Inferior parietal cortex (tissue), 1 donor: ENCODE measurements at regions not wholly inside any gene's neighbourhood (a gene's known extent, or its start where the extent isn't known, plus 50 kb on each side); places are given as distances from the start of the nearest gene placed in this dataset.
"Not testable (repeated sequence)": the region's sequence is repeated elsewhere in the genome, so short reads cannot be mapped to it uniquely, and the experiment has no call there.

Experiments
- DNase-seq: peaks from one replicate; pipeline ENCODE4 v3.0.0-alpha.2; 2016; ENCODE audit errors: extremely low spot score

- DNase-seq, result no peak
Measured at GRCh38 chr1:9441451-9442133, 97.7 kb upstream of the SLC25A33 start.

DNA sequence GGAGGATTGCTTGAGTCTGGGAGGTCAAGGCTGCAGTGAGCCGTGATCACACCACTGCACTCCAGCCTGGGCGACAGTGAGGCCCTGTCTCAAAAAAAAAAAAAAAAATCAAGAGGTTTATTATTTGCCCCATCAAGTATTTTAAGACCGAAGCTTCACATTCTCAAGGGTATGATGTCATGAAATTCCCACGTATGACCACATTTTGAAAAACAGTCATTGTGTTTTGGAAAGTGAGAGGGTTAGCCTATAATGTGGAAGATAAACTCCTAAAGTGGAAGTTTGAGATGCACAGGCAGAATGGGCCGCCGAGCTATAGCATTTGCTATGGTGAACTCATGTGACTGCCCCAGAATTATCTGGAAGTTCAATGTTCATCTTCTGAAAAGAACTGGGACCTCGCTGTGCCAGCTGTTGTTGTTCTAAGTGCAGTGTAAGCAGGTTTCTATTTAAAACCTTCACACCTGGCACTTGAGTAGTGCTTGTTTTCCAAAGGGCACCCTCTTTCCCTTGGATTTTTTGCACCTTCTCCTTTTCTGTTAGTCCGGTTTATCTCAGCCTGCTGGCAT lies 96.9 kb upstream of the SLC25A33 start:
- no peak for DNase-seq

GRCh38 chr1:9442986-9443385 lies 96.3 kb upstream of the SLC25A33 start:
- DNase-seq, result no peak

DNA sequence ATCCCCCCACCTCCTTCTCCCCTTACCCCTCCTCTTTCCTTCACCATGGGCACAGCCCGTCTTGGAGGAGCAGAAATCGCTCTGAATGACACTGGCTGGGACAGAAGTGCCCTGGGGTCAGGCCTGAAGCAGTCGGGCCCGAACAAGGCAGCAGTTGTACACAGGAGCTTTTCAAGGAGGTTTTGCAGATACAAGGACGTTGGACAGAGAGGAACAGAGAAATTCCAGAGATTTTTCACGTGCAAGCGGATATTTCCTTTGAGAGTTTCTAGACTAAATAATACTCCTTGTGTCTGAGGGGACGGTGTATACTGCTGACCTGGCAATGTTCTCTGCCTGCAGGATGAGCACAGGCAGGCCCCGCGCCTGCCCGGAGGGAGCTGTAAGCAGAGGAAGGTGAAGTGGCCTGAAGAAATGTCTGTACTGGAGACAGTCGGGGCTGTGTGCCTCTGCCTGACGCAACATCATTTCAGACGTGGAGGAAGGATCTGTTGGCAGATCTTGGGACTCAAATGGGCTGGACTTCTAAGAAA lies 95.3 kb upstream of the SLC25A33 start:
- DNase-seq, result no peak

DNA sequence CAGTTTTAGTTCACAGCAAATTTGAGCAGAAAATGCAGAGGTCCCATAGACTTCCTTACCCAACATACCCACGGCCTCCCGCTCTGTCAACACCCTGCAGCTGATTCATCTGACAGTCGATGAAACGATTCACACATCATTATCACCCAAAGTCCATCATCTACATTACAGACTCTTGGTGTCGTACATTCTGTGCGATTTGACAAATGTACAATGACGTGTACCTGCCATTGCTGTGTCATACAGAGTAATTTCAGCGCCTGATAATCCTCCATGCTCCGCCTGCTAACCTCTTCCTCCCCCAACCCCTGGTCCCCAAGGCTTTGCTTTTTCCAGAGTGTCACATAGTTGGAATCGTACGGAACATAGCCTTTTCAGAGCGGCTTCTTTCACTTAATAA lies 94.7 kb upstream of the SLC25A33 start:
- no peak for DNase-seq

DNA sequence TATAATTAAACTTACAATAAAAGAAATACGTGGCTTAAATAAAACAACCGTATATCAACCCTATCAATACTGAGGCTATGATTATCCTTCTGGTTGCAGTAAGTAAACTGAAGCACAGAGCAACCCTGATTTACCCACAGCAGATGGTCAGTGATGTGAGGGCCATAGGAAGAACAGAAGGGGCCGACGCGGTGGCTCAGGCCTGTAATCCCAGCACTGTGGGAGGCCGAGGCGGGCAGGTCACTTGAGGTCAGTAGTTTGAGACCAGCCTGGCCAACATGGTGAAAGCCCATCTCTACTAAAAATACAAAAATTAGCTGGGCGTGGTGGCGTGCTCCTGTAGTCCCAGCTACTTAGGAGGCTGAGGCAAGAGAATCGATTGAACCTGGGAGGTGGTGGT lies 94.2 kb upstream of the SLC25A33 start:
- DNase-seq, result not testable (repeated sequence)

GRCh38 chr1:9447215-9447960 lies 91.9 kb upstream of the SLC25A33 start:
- no peak for DNase-seq

GRCh38 chr1:9448132-9449109 lies 90.8 kb upstream of the SLC25A33 start:
- no peak for DNase-seq

DNA sequence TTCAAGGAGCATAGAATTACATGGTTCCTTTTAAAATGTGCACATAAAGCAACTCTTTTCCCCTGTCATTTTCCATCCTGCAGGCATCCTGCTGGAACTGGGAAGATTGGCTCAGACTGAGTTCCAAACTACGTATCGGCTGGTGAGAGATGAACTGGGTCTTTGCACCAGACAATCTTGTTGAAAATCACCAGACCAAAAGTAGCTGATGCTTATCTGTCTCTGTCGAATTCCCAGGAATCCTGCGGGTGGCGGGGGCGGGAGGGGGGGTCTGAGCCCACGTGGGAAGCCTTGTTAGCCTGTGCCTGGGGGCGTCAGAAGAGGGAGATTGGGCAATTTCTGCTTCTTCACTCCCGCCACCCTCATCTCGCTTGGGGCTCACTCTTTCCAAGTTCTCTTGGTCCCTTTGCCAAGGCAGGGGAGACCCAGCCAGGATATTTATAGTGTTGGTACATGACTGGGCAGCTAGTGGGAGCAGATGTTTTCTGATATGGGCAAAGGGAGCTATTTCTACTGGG lies 90.1 kb upstream of the SLC25A33 start:
- peak; percentile 47 for DNase-seq

DNA sequence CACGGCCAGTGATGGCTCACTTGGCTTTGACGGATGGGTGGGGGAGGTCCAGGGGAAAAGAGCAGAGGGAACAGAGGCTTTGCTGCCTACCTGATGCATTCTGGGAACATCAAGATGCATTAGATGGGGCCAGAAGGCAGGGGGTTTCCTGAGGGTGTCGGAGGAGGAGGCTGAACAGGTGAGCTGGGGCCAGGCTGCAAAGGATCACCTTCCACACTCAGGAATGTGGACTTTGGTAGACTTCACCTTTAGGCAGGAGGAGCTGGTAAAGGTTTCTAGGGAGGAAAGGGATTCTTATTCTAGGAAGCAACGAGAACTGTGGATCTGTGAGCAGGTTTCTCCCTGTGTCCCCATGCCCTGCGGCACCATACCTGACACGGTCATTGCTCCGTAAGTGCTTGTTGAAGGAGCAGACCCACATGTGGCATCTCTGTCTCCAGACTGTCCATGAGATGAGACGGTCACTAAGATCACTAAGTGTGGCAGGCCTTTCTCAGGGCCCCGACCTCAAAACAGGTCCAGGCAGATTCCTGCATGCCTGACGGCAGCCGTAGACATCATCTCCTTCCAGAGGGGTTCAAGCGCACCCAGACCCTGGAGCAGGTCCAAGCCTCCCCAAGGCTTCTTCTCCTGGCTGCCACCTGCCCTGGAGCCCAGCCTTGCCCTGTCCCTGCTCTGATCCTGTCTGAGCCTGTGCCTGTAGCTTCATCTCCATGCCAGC lies 89.1 kb upstream of the SLC25A33 start:
- no peak for DNase-seq

DNA sequence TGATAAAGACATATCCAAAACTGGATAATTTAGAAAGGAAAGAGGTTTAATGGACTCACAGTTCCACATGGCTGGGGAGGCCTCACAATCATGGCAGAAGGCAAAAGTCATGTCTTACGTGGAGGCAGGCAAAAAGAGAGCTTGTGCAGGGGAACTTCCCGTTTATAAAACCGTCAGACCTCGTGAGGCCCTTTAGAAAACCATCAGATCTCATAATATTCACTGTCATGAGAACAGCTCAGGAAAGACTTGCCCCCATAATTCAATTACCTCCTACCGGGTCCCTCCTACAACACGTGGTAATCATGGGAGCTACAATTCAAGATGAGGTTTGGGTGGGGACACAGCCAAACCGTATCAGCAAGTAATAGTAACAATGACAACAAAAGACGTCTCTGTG lies 88.2 kb upstream of the SLC25A33 start:
- no peak for DNase-seq

- no peak for DNase-seq
Measured at GRCh38 chr1:9452516-9453140, 86.6 kb upstream of the SLC25A33 start.

- no peak for DNase-seq
Measured at GRCh38 chr1:9453375-9453774, 85.9 kb upstream of the SLC25A33 start.

- DNase-seq, result no peak
Measured at GRCh38 chr1:9453779-9454418, 85.4 kb upstream of the SLC25A33 start.

GRCh38 chr1:9454494-9455066 lies 84.7 kb upstream of the SLC25A33 start:
- no peak for DNase-seq

DNA sequence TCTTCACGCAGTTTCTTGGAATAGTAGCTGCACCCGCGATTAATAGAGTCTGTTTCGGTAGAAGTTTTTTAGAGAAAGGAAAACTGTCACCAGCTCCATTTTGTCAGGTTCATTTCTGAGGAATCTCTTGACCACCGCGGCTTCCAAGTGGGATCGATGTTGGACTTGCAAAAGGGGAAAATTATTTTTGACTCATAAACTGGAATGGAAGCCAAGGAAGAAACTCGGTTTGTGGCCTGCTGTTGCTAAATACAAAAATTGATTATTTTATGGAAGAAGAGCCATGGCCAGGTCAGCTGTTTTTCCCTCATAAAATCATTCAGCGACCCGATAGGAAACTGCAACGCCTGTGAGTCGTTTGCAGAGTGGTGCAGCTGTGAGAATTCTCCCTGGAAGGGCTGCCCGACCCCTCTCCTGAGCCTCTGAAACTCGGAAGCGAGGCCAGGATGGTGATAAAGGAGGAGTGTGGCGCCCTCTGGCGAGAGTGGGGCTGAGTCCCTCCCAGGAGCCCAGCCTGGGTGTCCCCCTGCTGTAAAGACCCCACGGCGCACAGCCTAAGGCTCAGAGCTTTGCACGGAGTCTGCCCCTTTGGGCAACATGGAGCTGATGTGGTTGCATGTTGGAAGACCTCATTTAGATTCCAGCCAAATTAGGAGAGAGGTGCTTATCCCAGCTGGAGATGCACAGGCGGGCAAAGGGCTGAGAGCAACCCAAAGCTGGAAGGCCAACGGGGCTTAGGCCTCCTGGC lies 83.6 kb upstream of the SLC25A33 start:
- DNase-seq, result peak; percentile 66

- no peak for DNase-seq
Measured at GRCh38 chr1:9456833-9457232, 82.4 kb upstream of the SLC25A33 start.

DNA sequence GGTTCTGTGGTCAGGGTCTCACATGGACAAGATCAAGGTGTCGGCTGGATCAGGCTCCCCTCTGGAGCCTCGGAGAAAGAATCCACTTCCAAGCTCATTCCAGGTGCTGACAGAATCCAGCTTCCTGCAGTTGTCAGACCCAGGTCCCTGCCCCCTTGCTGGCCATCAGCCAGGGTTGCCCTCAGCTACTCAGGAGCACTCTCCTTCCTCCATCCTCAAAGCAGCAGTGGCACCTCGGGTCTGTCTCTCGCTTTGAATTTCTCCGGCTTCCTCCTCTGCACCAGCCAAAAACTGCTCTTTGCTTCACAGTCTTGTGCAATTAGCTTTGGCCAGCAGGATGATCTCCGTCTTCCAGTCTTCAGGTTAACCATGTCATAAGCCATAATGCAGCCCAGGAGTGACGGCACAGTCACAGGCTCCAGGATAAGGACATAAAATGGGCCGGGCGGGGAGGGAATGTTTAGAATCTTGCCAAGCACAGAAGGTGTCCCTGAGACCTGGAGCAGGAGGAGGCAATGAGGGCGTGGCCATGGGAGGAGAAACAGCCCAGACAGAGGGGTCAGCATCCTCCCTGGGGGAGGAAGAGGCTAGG lies 79.4 kb upstream of the SLC25A33 start:
- DNase-seq, result no peak
